Retinal pigment epithelial cell (primary cell): ENCODE measurements at regions not wholly inside any gene's neighbourhood (a gene's known extent, or its start where the extent isn't known, plus 50 kb on each side); places are given as distances from the start of the nearest gene placed in this dataset.

Experiments used
- DNase-seq: peaks from one replicate; pipeline ENCODE4 v3.0.0-alpha.2; 2010; ENCODE audit warnings: low read depth
- H3K4me3 ChIP-seq: 2 replicates; pipeline ENCODE4 v1.5.1; 2011; ENCODE audit warnings: mild to moderate bottlenecking, low read length, control low read depth, moderate library complexity
- TF ChIP-seq, protein P1 (sequence below): conservative IDR thresholded peaks from 2 replicates; pipeline ENCODE4 v1.5.1; 2011; ENCODE audit warnings: low read depth, low read length, control low read depth, inconsistent platforms

DNA sequence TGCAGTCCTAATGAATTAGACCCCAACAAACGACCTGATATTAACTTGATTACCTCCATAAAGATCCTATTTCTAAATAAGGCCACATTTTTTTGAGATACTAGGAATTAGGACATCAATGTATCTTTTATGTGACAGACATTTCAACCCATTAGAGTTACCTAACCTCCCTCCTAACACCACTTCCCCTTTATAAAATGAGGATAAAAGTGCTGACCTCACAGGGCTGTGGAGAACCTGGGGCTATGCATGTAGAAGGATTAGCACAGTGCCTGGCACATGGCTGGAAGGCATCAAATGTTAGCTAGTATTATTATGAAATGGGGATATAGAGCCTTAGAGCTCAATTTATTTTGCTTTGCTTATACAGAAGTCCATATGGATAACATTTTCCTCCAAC, 53.5 kb upstream of the LRRN1 start:
- no peak for DNase-seq
- TF ChIP-seq, protein P1, sequence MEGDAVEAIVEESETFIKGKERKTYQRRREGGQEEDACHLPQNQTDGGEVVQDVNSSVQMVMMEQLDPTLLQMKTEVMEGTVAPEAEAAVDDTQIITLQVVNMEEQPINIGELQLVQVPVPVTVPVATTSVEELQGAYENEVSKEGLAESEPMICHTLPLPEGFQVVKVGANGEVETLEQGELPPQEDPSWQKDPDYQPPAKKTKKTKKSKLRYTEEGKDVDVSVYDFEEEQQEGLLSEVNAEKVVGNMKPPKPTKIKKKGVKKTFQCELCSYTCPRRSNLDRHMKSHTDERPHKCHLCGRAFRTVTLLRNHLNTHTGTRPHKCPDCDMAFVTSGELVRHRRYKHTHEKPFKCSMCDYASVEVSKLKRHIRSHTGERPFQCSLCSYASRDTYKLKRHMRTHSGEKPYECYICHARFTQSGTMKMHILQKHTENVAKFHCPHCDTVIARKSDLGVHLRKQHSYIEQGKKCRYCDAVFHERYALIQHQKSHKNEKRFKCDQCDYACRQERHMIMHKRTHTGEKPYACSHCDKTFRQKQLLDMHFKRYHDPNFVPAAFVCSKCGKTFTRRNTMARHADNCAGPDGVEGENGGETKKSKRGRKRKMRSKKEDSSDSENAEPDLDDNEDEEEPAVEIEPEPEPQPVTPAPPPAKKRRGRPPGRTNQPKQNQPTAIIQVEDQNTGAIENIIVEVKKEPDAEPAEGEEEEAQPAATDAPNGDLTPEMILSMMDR, result no peak
- H3K4me3 ChIP-seq, result no peak overlapping the region

DNA sequence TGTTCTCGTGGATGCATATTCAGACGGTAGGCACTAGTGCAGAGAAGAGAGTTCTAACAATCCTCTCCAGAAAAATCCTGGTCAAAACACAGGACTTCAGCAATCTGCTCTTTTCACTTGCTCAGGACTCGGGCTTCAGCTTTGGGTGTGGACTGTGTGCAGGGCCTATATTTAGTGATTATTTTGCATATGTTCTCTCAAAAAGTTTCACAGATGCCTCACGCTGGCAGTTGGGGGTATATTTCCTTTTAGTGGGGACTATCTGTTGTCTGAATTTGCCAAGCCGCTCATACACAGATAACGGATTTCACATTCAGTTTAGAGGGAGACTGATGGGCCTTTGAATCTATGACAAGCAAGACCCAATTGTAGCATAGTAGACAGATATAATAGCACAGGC, 54.4 kb upstream of the LRRN1 start:
- no peak for DNase-seq
- no peak overlapping the region for H3K4me3 ChIP-seq
- TF ChIP-seq, protein P1, result no peak

DNA sequence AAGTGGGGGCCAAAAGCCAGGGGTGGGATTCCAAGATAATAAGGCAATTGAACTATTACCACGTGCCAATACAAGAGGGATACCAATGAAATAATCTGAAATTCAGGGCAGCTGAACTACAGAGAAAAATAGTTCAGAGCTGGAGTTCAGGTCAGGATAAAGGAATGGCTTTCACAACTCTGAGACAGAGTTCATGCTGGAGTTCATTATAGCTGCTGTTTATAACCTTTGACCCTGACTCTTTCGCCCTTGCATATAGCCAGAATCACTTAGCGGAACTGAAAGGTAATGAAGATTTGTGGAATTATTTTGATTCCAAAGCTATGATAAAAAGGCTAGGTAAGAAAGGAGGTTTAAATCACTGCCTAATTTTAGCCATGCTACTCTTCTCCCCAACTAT, 55.5 kb upstream of the LRRN1 start:
- H3K4me3 ChIP-seq, result no peak overlapping the region
- no peak for DNase-seq
- TF ChIP-seq, protein P1, result no peak

DNA sequence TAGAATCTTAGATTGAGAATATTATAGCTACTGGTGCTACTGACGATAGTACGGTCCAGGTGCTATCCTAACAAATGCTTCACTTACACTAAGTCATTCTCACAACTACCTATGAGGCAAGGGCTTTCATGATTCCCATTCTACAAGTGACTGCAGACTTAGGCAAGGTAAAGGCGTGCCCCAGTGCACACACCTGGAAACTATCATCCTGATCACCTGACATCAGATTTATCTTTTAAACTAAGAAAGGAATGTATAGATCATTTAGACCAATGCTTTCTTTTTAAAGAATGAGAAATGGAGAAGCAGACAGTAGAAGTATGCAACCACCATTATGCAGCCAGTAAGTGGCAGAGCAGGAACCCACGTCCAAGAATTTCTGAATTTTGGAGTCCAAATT, 59.2 kb upstream of the LRRN1 start:
- H3K4me3 ChIP-seq, result no peak overlapping the region
- DNase-seq, result no peak
- TF ChIP-seq, protein P1, result no peak

DNA sequence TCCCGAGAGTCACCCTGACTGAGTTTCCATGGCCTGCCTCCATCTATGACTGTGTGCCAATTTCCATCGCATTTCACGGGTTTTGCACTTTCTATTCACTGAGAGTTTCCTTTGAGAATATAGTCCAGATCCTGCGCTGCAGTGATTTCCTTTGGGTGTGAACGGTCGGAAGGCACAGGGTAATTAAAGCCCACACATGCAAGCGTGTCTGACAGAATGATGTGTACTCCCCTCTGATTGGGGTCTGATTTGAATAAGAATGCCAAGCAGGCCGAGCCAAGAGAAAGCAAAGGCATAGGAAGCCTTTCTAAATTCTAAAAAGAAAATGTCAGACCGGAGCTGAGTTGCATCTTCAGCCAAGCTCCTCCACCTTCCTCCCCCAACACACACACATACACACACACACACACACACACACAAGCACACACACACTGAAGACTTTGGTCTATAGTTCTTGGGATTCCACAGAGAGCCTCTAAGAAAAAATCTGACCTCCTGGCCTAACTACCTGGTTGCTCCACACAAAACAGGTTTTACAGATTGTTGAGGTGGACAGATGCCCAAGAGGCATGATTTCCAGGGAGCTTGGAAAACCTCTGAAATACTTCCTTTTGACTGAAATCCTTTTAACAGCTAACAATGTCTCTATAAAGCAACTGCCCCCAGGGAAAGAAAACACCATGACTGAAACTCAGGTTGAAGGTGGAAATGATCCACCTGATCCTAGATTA, 59.7 kb upstream of the LRRN1 start:
- TF ChIP-seq, protein P1, result no peak
- no peak for DNase-seq
- H3K4me3 ChIP-seq, result no peak overlapping the region

DNA sequence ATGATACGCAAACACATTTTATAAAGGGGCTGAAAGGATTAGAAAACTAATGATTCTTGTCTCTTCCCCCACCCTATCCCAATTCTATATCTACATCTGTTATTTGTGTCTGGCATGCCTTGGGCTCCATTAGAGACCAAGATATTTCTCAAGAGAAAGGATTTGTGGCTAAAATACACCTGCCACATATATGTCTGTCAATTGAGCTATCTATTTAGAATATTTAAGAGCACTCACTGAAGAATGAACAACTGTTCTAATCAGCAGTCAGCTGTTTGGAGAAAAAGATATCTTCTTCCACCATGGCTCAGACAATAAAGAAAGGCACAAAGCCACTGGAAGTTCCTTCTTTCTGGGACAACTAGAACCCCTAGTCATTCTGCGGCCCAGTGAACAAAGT, 61.7 kb upstream of the LRRN1 start:
- TF ChIP-seq, protein P1, result no peak
- no peak overlapping the region for H3K4me3 ChIP-seq
- DNase-seq, result no peak

DNA sequence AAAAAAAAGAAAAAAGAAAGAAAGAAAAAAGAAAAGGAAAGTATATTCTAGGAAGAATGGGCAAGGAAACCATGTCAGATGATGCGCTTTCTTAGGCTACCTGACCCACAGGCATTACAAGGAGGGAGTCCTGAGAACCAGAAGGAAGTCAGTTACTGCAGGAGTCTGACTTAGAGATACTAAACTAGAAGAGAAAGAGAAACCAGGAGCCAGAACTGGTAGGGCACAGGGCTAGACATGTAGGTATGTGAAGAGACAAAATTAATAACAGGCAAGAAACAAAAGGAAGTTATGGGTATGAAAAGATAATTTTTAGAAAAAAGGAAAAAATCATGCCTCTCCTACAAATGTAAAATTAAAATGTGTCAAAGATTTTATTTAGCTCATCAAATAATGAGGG, 63.3 kb upstream of the LRRN1 start:
- no peak for DNase-seq
- TF ChIP-seq, protein P1, result no peak
- no peak overlapping the region for H3K4me3 ChIP-seq
